ENCODE measurements at regions not wholly inside any gene's neighbourhood (a gene's known extent, or its start where the extent isn't known, plus 50 kb on each side); places are given as distances from the start of the nearest gene placed in this dataset.

DNA sequence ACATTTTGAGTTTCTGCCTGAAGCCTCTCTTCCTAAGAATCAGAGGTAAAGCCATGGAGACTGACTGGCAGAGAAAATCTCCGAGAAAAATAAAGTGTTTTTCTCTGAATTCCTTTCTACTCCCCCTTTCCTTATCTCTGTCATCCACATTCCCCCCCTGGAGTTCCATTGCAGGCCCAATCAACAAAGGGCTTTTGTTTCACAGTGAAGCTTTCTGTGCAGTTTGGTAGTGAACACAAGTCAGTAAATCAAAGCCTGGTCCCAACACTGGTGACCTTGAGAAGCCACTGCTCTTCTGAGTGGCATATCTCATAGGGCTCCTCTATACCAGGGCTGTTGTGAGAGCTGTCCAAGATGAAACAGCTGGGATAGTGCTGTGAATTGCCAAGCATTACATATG is 228.4 kb downstream of the SEC16B start:
- intact Hi-C loops (cut with micrococcal nuclease; ENCODE audit: unreplicated experiment), result no loop called here
- Histone ChIP-seq H3K27me3 (ENCODE audit: control insufficient read depth in 1 of 2, insufficient read depth in 2 of 2, low read length in 2 of 2) (no peaks in the 10 kb centered on the region), H3K4me1 (ENCODE audit: insufficient read depth, low read length) (no peaks in the 10 kb centered on the region; the same call in 1 of the 2 replicates), H2AFZ (ENCODE audit: low read length) (no peak overlapping the region), H3K9me3 (ENCODE audit: low read length) (no peaks in the 10 kb centered on the region), H3K27ac (ENCODE audit: extremely low read length, insufficient read depth, low read length) (no peak overlapping the region), H3K79me2 (ENCODE audit: insufficient read depth, low read length) (no peaks in the 10 kb centered on the region), H3K4me3 (replicated peaks in 1 of 3; ENCODE audit: insufficient read depth in 1 of 3, low read depth in 2 of 3, low read length in 3 of 3) (no peak overlapping the region), H3K9ac (ENCODE audit: insufficient read depth, low read depth, low read length) (no peak overlapping the region), H3K4me2 (ENCODE audit: low read depth, low read length) (no peak overlapping the region), H3K36me3 (replicated peaks in 1 of 2; ENCODE audit: control insufficient read depth in 1 of 2, insufficient read depth in 2 of 2, low read length in 2 of 2) (no peaks in the 10 kb centered on the region), H4K20me1 (ENCODE audit: insufficient read depth, low read length) (no peaks in the 10 kb centered on the region)
- TF ChIP-seq, protein P1, sequence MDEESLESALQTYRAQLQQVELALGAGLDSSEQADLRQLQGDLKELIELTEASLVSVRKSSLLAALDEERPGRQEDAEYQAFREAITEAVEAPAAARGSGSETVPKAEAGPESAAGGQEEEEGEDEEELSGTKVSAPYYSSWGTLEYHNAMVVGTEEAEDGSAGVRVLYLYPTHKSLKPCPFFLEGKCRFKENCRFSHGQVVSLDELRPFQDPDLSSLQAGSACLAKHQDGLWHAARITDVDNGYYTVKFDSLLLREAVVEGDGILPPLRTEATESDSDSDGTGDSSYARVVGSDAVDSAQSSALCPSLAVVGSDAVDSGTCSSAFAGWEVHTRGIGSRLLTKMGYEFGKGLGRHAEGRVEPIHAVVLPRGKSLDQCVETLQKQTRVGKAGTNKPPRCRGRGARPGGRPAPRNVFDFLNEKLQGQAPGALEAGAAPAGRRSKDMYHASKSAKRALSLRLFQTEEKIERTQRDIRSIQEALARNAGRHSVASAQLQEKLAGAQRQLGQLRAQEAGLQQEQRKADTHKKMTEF (CRISPR knock-in tag; IDR thresholded peaks at IDR 0.05), result no peak
- no peak for TF ChIP-seq RFX5 (IDR thresholded peaks at IDR 0.05; ENCODE audit: low read depth, low read length)
- no peak for TF ChIP-seq ZNF737 (CRISPR knock-in tag; IDR thresholded peaks at IDR 0.05; ENCODE audit: borderline replicate concordance)
- no peak for TF ChIP-seq RFX1 (IDR thresholded peaks at IDR 0.05)
- TF ChIP-seq ZNF20 (CRISPR knock-in tag; IDR thresholded peaks at IDR 0.05), result no peak
- TF ChIP-seq CERS6 (CRISPR knock-in tag; IDR thresholded peaks at IDR 0.05), result no peak
- TF ChIP-seq ZFY (CRISPR knock-in tag; IDR thresholded peaks at IDR 0.05), result no peak
- no peak for TF ChIP-seq EZH2 (conservative IDR thresholded peaks at IDR 0.05; ENCODE audit: low read depth, low read length)
- in situ Hi-C loops (cut with HindIII; ENCODE audit: extremely low pct_ligation_motif_present, low pct_unique_long_range_greater_than_20kb), result no loop called here
- BruUV-seq (replicated peaks), result no TSS peak
- ChIA-PET POLR2A (no interaction called here), CTCF (ENCODE audit: low intra/inter-chr PET ratio, low total read pairs) (no interaction called here)
- DNase-seq (ENCODE audit: low spot score), result peak; percentile 35
- WGBS (ENCODE audit: low lambda C conversion rate), result 0% methylated on average over 1 of the region's 1 CpG
- ATAC-seq, result no peak
- FAIRE-seq, result no peak

- CTCF ChIA-PET (ENCODE audit: low intra/inter-chr PET ratio, low total read pairs), result no interaction called here
- TF ChIP-seq ATF4 (CRISPR knock-in tag; IDR thresholded peaks at IDR 0.05) (no peak), MTF1 (CRISPR knock-in tag; IDR thresholded peaks at IDR 0.05) (no peak), ZNF451 (CRISPR knock-in tag; IDR thresholded peaks at IDR 0.05) (no peak), MAFG (CRISPR knock-in tag; IDR thresholded peaks at IDR 0.05) (no peak), ZNF24 (IDR thresholded peaks at IDR 0.05) (no peak), ZBTB26 (CRISPR knock-in tag; IDR thresholded peaks at IDR 0.05; ENCODE audit: borderline replicate concordance) (no peak), ARID3A (IDR thresholded peaks at IDR 0.05; ENCODE audit: low read depth, low read length) (no peak)
Measured at GRCh38 chr1:177739780-177740179, 230.1 kb downstream of the SEC16B start.

More at GRCh38 chr1:177739780-177740179, 230.1 kb downstream of the SEC16B start:
- BruUV-seq (replicated peaks), result no TSS peak
- Histone ChIP-seq H3K4me2 (ENCODE audit: low read depth, low read length) (no peak overlapping the region), H3K9ac (ENCODE audit: insufficient read depth, low read depth, low read length) (no peak overlapping the region), H3K27me3 (ENCODE audit: control insufficient read depth in 1 of 2, insufficient read depth in 2 of 2, low read length in 2 of 2) (no peaks in the 10 kb centered on the region), H3K36me3 (replicated peaks in 1 of 2; ENCODE audit: control insufficient read depth in 1 of 2, insufficient read depth in 2 of 2, low read length in 2 of 2) (no peaks in the 10 kb centered on the region), H3K27ac (ENCODE audit: extremely low read length, insufficient read depth, low read length) (no peak overlapping the region), H3K4me1 (ENCODE audit: insufficient read depth, low read length) (no peaks in the 10 kb centered on the region; the same call in 1 of the 2 replicates), H2AFZ (ENCODE audit: low read length) (no peak overlapping the region), H4K20me1 (ENCODE audit: insufficient read depth, low read length) (no peaks in the 10 kb centered on the region), H3K4me3 (replicated peaks in 1 of 3; ENCODE audit: insufficient read depth in 1 of 3, low read depth in 2 of 3, low read length in 3 of 3) (no peak overlapping the region), H3K79me2 (ENCODE audit: insufficient read depth, low read length) (no peaks in the 10 kb centered on the region), H3K9me3 (ENCODE audit: low read length) (no peaks in the 10 kb centered on the region)
- ATAC-seq, result no peak
- 0% methylated on average over 2 of the region's 2 CpGs for WGBS (ENCODE audit: low lambda C conversion rate)
- DNase-seq (ENCODE audit: low spot score), result no peak
- in situ Hi-C loops (cut with HindIII; ENCODE audit: extremely low pct_ligation_motif_present, low pct_unique_long_range_greater_than_20kb) (no loop called here), intact Hi-C loops (cut with micrococcal nuclease; ENCODE audit: unreplicated experiment) (no loop called here)
- no peak for FAIRE-seq
- POLR2A ChIA-PET, result no interaction called here

Data from HepG2 (cell line).